GM12878 (cell line): ENCODE measurements at regions not wholly inside any gene's neighbourhood (a gene's known extent, or its start where the extent isn't known, plus 50 kb on each side); places are given as distances from the start of the nearest gene placed in this dataset.

Experiments
- ATAC-seq: fragments of 200-7000 bp; cut with Tn5 transposase; 3 replicates; pipeline ENCODE4 v1.9.1; 2020; ENCODE audit warnings: mild to moderate bottlenecking, moderate library complexity
- BruUV-seq: library from RNA; stranded (reverse); fragments of 400-500 nt; replicated peaks from 2 replicates; lab custom pipeline; 2021; lab: Mats Ljungman, UMichigan
- CTCF ChIA-PET: fragments of 300-600 bp; sonication (Branson Sonifier 250); formaldehyde crosslinking; extraction: SDS; loops from one replicate; lab custom pipeline; 2021; ENCODE audit warnings: inconsistent platforms; lab: Yijun Ruan, JAX
- POLR2A ChIA-PET: fragments of 350-600 bp; formaldehyde crosslinking; extraction: SDS; loops from one replicate; lab custom pipeline; 2021; ENCODE audit warnings: inconsistent platforms; lab: Charles Lee
- RAD21 ChIA-PET: fragments of 300-600 bp; sonication (Branson Sonifier 250); formaldehyde crosslinking; loops from one replicate; lab custom pipeline; 2023; ENCODE audit warnings: antibody characterized with exemption; ENCODE audit not compliant: unreplicated experiment; lab: Charles Lee
- SMC1A ChIA-PET: fragments of 300-600 bp; sonication (Branson Sonifier 250); formaldehyde crosslinking; loops from one replicate; lab custom pipeline; 2023; ENCODE audit not compliant: unreplicated experiment, uncharacterized antibody; lab: Charles Lee
- DNase-seq: peaks from one replicate; pipeline ENCODE4 v3.0.0-alpha.2; 2011; ENCODE audit warnings: low read depth, low spot score
- FAIRE-seq: peaks from 3 replicates; lab custom pipeline; 2011; peaks lifted over from hg19 to GRCh38; lab: Jason Lieb, UNC
- H2AFZ ChIP-seq: 2 replicates; pipeline ENCODE4 v1.6.0; 2011; ENCODE audit warnings: low read depth, low read length, control low read depth; ENCODE audit not compliant: control insufficient read depth
- H3K27ac ChIP-seq: 2 replicates; pipeline ENCODE4 v1.5.1; 2011; ENCODE audit warnings: control low read depth; ENCODE audit not compliant: control insufficient read depth, insufficient read depth
- H3K27me3 ChIP-seq, 2 experiments: replicated peaks in 1 of 2; 2 replicates each; pipeline versions ENCODE4 v1.6.0 to v1.6.1; 2011; ENCODE audit warnings: low read length in 1 of 2; ENCODE audit not compliant: control insufficient read depth in 2 of 2, insufficient read depth in 2 of 2
- H3K36me3 ChIP-seq, 2 experiments: 2 replicates each; pipeline ENCODE4 v1.5.1; 2011; ENCODE audit warnings: low read length in 1 of 2; ENCODE audit not compliant: control insufficient read depth in 2 of 2, insufficient read depth in 2 of 2
- H3K4me1 ChIP-seq: 2 replicates; pipeline ENCODE4 v1.6.1; 2011; ENCODE audit warnings: mild to moderate bottlenecking, low read length, moderate library complexity, mixed read lengths; ENCODE audit not compliant: control insufficient read depth, insufficient read depth
- H3K4me2 ChIP-seq: 2 replicates; pipeline ENCODE4 v1.6.0; 2011; ENCODE audit warnings: control low read depth; ENCODE audit not compliant: control insufficient read depth, insufficient read depth
- H3K4me3 ChIP-seq: fragments of 200-600 bp; sonication (generic); 2 replicates; pipeline ENCODE4 v1.5.1; 2016
- H3K79me2 ChIP-seq: 2 replicates; pipeline ENCODE4 v1.6.0; 2011; ENCODE audit warnings: low read length; ENCODE audit not compliant: control insufficient read depth, insufficient read depth
- H3K9ac ChIP-seq: 2 replicates; pipeline ENCODE4 v1.8.0; 2011; ENCODE audit warnings: low read length, control low read depth, mixed read lengths; ENCODE audit not compliant: control insufficient read depth, insufficient read depth
- H3K9me3 ChIP-seq: replicated peaks from 3 replicates; pipeline ENCODE4 v1.5.1; 2011; ENCODE audit warnings: mild to moderate bottlenecking, low read length; ENCODE audit not compliant: control insufficient read depth, insufficient read depth
- H4K20me1 ChIP-seq: 2 replicates; pipeline ENCODE4 v1.6.0; 2011; ENCODE audit not compliant: control insufficient read depth, insufficient read depth
- BCL11A ChIP-seq: IDR thresholded peaks from 2 replicates; pipeline ENCODE4 v1.6.1; 2011; ENCODE audit warnings: low read depth, low read length
- BMI1 ChIP-seq: fragments of 450-650 bp; IDR thresholded peaks from 2 replicates; pipeline ENCODE4 v1.6.1; 2016; ENCODE audit warnings: mild to moderate bottlenecking, moderate library complexity, borderline replicate concordance
- LARP7 ChIP-seq: fragments of 450-650 bp; IDR thresholded peaks from 2 replicates; pipeline ENCODE4 v1.6.1; 2017; ENCODE audit warnings: mild to moderate bottlenecking
- MEF2B ChIP-seq: fragments of 450-650 bp; IDR thresholded peaks from 2 replicates; pipeline ENCODE4 v1.6.1; 2018; ENCODE audit warnings: mild to moderate bottlenecking, moderate library complexity; ENCODE audit not compliant: partially characterized antibody, poor library complexity, severe bottlenecking
- MTA3 ChIP-seq: IDR thresholded peaks from 2 replicates; pipeline ENCODE4 v1.6.1; 2012; ENCODE audit warnings: low read length, inconsistent platforms, borderline replicate concordance
- NFYB ChIP-seq: IDR thresholded peaks from 2 replicates; pipeline ENCODE4 v1.6.1; 2011; ENCODE audit warnings: low read depth, mild to moderate bottlenecking, low read length, improper control_type of control experiment, moderate library complexity; ENCODE audit not compliant: insufficient read depth
- NR2C2 ChIP-seq: IDR thresholded peaks from 2 replicates; pipeline ENCODE4 v1.6.1; 2011; ENCODE audit warnings: borderline replicate concordance, low read depth; ENCODE audit not compliant: control insufficient read depth, insufficient read length
- POLR2A ChIP-seq: IDR thresholded peaks from 2 replicates; pipeline ENCODE4 v1.6.1; 2011; ENCODE audit warnings: low read depth, mild to moderate bottlenecking, low read length
- POU2F2 ChIP-seq: IDR thresholded peaks from 3 replicates; pipeline ENCODE4 v1.6.1; 2011; ENCODE audit warnings: low read depth, mild to moderate bottlenecking, low read length, borderline replicate concordance
- RAD21 ChIP-seq: IDR thresholded peaks from 2 replicates; pipeline ENCODE4 v1.6.1; 2011; ENCODE audit warnings: mild to moderate bottlenecking, low read depth, low read length, moderate library complexity; ENCODE audit not compliant: insufficient read depth
- RB1 ChIP-seq: fragments of 450-650 bp; formaldehyde crosslinking; IDR thresholded peaks from 2 replicates; pipeline ENCODE4 v1.6.1; 2017; ENCODE audit warnings: mild to moderate bottlenecking, borderline replicate concordance
- SMAD1 ChIP-seq: fragments of 450-650 bp; IDR thresholded peaks from 2 replicates; pipeline ENCODE4 v1.6.1; 2018; ENCODE audit warnings: mild to moderate bottlenecking, low read depth; ENCODE audit not compliant: partially characterized antibody
- SREBF1 ChIP-seq: IDR thresholded peaks from 2 replicates; pipeline ENCODE4 v1.6.1; 2012; ENCODE audit warnings: mild to moderate bottlenecking, low read length
- SREBF2 ChIP-seq: IDR thresholded peaks from 2 replicates; pipeline ENCODE4 v1.6.1; 2012; ENCODE audit warnings: mild to moderate bottlenecking, low read length
- SRF ChIP-seq, 2 experiments: IDR thresholded peaks; 2 replicates each; pipeline ENCODE4 v1.6.1; 2011; ENCODE audit warnings: low read depth in 2 of 2, low read length in 2 of 2, mild to moderate bottlenecking in 1 of 2, moderate library complexity in 1 of 2
- WRNIP1 ChIP-seq: IDR thresholded peaks from 2 replicates; pipeline ENCODE4 v1.6.1; 2011; ENCODE audit warnings: low read depth, low read length, improper control_type of control experiment, borderline replicate concordance
- YBX1 ChIP-seq: fragments of 450-650 bp; IDR thresholded peaks from 2 replicates; pipeline ENCODE4 v1.6.1; 2016; ENCODE audit warnings: antibody characterized with exemption
- ZNF384 ChIP-seq: IDR thresholded peaks from 2 replicates; pipeline ENCODE4 v1.6.1; 2012; ENCODE audit warnings: low read depth, mild to moderate bottlenecking, low read length, improper control_type of control experiment, borderline replicate concordance
- ZSCAN29 ChIP-seq: fragments of 450-650 bp; IDR thresholded peaks from 2 replicates; pipeline ENCODE4 v1.6.1; 2017; ENCODE audit warnings: mild to moderate bottlenecking, moderate library complexity
- in situ Hi-C: fragments of 300-500 bp; cut with MboI; formaldehyde crosslinking; loops from 9 replicates; pipeline ENCODE4 v1.14.3; 2018; ENCODE audit warnings: mixed read lengths
- intact Hi-C: fragments of 100-400 bp; cut with micrococcal nuclease; formaldehyde crosslinking; loops from one replicate; pipeline ENCODE4 v1.14.2; 2022; ENCODE audit not compliant: unreplicated experiment
- TF ChIP-seq, protein P1 (sequence below): fragments of 450-650 bp; conservative IDR thresholded peaks from 2 replicates; pipeline ENCODE4 v1.6.1; 2017; ENCODE audit warnings: mild to moderate bottlenecking, moderate library complexity
- TF ChIP-seq, protein P2 (sequence below): fragments of 450-650 bp; IDR thresholded peaks from 2 replicates; pipeline ENCODE4 v1.6.1; 2017; ENCODE audit warnings: mild to moderate bottlenecking, low read depth, inconsistent platforms; ENCODE audit not compliant: poor library complexity, severe bottlenecking

GRCh38 chrY:7815285-7815684, 903.7 kb upstream of the AMELY start (continued):
- TF ChIP-seq, protein P1, sequence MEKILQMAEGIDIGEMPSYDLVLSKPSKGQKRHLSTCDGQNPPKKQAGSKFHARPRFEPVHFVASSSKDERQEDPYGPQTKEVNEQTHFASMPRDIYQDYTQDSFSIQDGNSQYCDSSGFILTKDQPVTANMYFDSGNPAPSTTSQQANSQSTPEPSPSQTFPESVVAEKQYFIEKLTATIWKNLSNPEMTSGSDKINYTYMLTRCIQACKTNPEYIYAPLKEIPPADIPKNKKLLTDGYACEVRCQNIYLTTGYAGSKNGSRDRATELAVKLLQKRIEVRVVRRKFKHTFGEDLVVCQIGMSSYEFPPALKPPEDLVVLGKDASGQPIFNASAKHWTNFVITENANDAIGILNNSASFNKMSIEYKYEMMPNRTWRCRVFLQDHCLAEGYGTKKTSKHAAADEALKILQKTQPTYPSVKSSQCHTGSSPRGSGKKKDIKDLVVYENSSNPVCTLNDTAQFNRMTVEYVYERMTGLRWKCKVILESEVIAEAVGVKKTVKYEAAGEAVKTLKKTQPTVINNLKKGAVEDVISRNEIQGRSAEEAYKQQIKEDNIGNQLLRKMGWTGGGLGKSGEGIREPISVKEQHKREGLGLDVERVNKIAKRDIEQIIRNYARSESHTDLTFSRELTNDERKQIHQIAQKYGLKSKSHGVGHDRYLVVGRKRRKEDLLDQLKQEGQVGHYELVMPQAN, result no peak
- TF ChIP-seq LARP7, result no peak
- TF ChIP-seq SMAD1, result no peak
- no peak for TF ChIP-seq SREBF1
- TF ChIP-seq WRNIP1, result no peak
- no peak for TF ChIP-seq ZNF384
- TF ChIP-seq BMI1, result no peak
- TF ChIP-seq YBX1, result no peak
- no peak for TF ChIP-seq SRF (IDR thresholded peaks at IDR 0.05; ENCODE audit: low read depth in 2 of 2, low read length in 2 of 2)

GRCh38 chrY:7814361-7814760, 902.8 kb upstream of the AMELY start:
- DNase-seq, result no peak
- H3K4me3 ChIP-seq, result no peak overlapping the region
- H3K9ac ChIP-seq, result no peak overlapping the region
- no peak for FAIRE-seq
- H3K4me1 ChIP-seq, result no peaks in the 10 kb centered on the region
- H3K36me3 ChIP-seq, result no peaks in the 10 kb centered on the region
- ChIA-PET RAD21 (no interaction called here), POLR2A (no interaction called here), CTCF (no interaction called here), SMC1A (no interaction called here)
- no peaks in the 10 kb centered on the region for H3K9me3 ChIP-seq
- no peak for ATAC-seq
- no TSS peak for BruUV-seq
- H3K27me3 ChIP-seq, result no peaks in the 10 kb centered on the region
- no peak overlapping the region for H3K4me2 ChIP-seq
- no peaks in the 10 kb centered on the region for H3K79me2 ChIP-seq
- H3K27ac ChIP-seq, result no peak overlapping the region
- TF ChIP-seq, protein P2, sequence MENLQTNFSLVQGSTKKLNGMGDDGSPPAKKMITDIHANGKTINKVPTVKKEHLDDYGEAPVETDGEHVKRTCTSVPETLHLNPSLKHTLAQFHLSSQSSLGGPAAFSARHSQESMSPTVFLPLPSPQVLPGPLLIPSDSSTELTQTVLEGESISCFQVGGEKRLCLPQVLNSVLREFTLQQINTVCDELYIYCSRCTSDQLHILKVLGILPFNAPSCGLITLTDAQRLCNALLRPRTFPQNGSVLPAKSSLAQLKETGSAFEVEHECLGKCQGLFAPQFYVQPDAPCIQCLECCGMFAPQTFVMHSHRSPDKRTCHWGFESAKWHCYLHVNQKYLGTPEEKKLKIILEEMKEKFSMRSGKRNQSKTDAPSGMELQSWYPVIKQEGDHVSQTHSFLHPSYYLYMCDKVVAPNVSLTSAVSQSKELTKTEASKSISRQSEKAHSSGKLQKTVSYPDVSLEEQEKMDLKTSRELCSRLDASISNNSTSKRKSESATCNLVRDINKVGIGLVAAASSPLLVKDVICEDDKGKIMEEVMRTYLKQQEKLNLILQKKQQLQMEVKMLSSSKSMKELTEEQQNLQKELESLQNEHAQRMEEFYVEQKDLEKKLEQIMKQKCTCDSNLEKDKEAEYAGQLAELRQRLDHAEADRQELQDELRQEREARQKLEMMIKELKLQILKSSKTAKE, result no peak
- TF ChIP-seq, protein P1, result no peak
- TF ChIP-seq RAD21 (no peak), MTA3 (no peak), BCL11A (no peak), SREBF2 (no peak), NR2C2 (no peak), RB1 (no peak), YBX1 (no peak), NFYB (no peak), POU2F2 (no peak), MEF2B (no peak), POLR2A (no peak), ZSCAN29 (no peak)
- intact Hi-C loops (no loop called here), in situ Hi-C loops (no loop called here)
- no peak overlapping the region for H2AFZ ChIP-seq
- H4K20me1 ChIP-seq, result no peaks in the 10 kb centered on the region
